Chondrocyte (in vitro differentiated cells): ENCODE measurements at regions not wholly inside any gene's neighbourhood (a gene's known extent, or its start where the extent isn't known, plus 50 kb on each side); places are given as distances from the start of the nearest gene placed in this dataset.

Experiments used
- DNase-seq: peaks from one replicate; pipeline ENCODE4 v3.0.0; 2021; ENCODE audit warnings: mixed read lengths, low spot score
- H3K27ac Mint-ChIP-seq: one replicate; pipeline ENCODE4 v1.8.0; 2021; ENCODE audit warnings: mild to moderate bottlenecking, moderate library complexity, mixed read lengths; ENCODE audit not compliant: unreplicated experiment
- H3K27me3 Mint-ChIP-seq: 2 replicates; pipeline ENCODE4 v1.8.0; 2021; ENCODE audit warnings: low read depth, mixed read lengths
- H3K36me3 Mint-ChIP-seq: 2 replicates; pipeline ENCODE4 v1.8.0; 2021; ENCODE audit warnings: low read depth, mixed read lengths
- H3K4me1 Mint-ChIP-seq: 2 replicates; pipeline ENCODE4 v1.8.0; 2021; ENCODE audit warnings: low read depth, mild to moderate bottlenecking, mixed read lengths
- H3K4me3 Mint-ChIP-seq: one replicate; pipeline ENCODE4 v1.8.0; 2021; ENCODE audit warnings: mild to moderate bottlenecking, moderate library complexity, mixed read lengths; ENCODE audit not compliant: unreplicated experiment
- H3K9me3 Mint-ChIP-seq: 2 replicates; pipeline ENCODE4 v1.8.0; 2021; ENCODE audit warnings: low read depth, mixed read lengths
- TF ChIP-seq, protein P1 (sequence below): fragments of 200-600 bp; sonication (generic); IDR thresholded peaks from 2 replicates; pipeline ENCODE4 v1.5.0; 2021; ENCODE audit warnings: antibody characterized with exemption, mild to moderate bottlenecking, moderate library complexity

DNA sequence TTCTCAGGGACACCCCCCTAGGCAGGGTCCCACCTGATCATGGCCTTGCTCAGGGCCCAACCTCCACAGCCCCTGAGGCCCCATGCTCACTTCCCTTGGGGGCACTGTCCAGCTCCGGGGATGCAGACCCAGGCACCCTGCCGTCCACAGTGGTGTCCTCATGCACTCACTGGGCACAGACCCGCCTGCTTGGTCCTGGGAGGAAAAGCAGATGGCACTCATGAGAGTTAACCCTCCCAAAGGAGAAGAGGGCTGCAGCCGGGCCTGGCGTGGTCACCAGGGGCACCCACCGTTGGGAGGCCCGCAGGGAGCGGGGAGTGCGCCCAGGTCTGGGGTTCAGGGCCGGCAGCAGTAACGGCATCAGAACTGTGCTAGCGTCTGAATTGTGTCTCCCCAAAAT lies 1270.9 kb downstream of the BRD1 start:
- H3K36me3 Mint-ChIP-seq = no peaks in the 10 kb centered on the region
- no peak overlapping the region for H3K4me3 Mint-ChIP-seq
- H3K9me3 Mint-ChIP-seq = no peaks in the 10 kb centered on the region
- no peak overlapping the region for H3K27ac Mint-ChIP-seq
- DNase-seq = no peak
- TF ChIP-seq, protein P1, sequence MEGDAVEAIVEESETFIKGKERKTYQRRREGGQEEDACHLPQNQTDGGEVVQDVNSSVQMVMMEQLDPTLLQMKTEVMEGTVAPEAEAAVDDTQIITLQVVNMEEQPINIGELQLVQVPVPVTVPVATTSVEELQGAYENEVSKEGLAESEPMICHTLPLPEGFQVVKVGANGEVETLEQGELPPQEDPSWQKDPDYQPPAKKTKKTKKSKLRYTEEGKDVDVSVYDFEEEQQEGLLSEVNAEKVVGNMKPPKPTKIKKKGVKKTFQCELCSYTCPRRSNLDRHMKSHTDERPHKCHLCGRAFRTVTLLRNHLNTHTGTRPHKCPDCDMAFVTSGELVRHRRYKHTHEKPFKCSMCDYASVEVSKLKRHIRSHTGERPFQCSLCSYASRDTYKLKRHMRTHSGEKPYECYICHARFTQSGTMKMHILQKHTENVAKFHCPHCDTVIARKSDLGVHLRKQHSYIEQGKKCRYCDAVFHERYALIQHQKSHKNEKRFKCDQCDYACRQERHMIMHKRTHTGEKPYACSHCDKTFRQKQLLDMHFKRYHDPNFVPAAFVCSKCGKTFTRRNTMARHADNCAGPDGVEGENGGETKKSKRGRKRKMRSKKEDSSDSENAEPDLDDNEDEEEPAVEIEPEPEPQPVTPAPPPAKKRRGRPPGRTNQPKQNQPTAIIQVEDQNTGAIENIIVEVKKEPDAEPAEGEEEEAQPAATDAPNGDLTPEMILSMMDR = no peak
- H3K27me3 Mint-ChIP-seq = no peaks in the 10 kb centered on the region
- H3K4me1 Mint-ChIP-seq = no peaks in the 10 kb centered on the region

DNA sequence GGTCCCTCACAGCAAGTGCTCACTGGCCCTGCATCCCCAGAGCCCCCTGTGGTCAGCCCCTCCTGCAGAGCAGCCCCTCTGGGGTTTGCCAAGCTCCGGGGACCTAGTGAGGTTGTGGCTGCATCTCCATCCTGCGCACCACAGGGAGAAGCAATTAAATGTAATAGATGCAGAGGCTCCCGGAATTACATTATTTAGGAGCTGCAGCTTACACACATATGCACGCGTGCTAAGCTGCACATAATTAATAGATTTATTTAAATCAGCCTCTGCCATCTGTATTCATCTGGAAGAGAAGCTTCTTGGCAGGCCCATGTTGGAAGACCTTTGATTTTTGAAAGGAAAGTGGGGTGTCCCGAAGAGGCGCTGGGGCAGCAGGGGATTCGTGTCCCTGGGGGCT lies 1271.5 kb downstream of the BRD1 start:
- Mint-ChIP-seq H3K36me3 (no peaks in the 10 kb centered on the region), H3K9me3 (no peaks in the 10 kb centered on the region), H3K4me1 (no peaks in the 10 kb centered on the region), H3K27ac (no peak overlapping the region), H3K27me3 (no peaks in the 10 kb centered on the region), H3K4me3 (no peak overlapping the region)
- no peak for DNase-seq
- TF ChIP-seq, protein P1 = no peak

DNA sequence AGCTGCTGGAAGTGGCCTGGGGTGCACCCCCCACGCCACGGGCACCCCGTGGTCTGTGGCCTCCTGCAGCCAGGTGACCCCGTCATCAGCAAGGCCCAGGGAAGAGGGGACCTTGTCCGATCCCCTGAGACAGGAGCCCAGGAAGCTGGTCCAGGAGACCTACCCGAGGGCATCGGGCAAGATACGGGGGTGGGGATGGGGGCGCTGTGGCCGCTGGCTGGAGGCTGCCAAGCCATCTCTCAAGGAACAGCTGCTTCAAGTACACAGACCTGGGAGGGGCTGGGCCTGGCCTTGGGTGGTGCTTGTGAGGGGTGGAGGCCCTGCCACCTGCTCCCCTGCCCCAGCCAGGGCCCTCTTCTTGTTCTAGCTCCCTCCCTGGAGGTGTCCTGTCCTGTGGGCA lies 1272.1 kb downstream of the BRD1 start:
- TF ChIP-seq, protein P1 = no peak
- no peaks in the 10 kb centered on the region for H3K36me3 Mint-ChIP-seq
- H3K4me3 Mint-ChIP-seq = no peak overlapping the region
- H3K27me3 Mint-ChIP-seq = no peaks in the 10 kb centered on the region
- no peaks in the 10 kb centered on the region for H3K9me3 Mint-ChIP-seq
- H3K4me1 Mint-ChIP-seq = no peaks in the 10 kb centered on the region
- no peak for DNase-seq
- no peak overlapping the region for H3K27ac Mint-ChIP-seq

DNA sequence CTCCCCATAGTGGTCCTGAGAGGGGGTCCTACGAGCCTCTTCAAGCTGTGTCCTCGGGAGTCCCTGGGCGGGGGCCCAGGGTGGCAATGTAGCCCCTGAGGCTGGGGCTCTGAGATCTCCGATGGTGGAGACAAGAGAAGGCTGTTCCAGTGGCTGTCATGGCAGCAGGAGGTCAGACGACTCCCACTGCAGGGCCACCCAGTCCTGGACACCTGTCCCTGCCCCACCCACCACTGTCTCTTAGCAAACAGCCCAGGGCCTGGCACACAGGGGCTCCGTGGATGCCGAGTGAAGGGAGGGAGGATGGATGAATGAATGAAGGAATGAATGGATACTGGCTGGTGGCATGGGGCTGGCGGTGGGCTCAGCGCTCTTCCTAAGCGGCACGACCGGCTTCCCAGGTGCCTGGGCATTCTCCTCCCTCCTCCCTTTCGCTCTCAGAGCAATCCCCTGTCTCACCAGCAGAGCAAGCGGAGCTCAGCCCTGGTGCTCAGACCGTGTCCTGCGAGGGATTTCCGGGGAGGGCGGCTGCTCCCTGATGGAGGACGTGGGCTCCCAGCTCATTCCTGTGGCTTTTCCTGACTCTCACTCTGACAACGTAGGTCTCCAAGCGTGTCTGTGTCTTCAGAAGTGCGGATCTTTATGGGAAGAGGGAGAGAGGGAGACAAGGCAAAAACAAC lies 1272.6 kb downstream of the BRD1 start:
- TF ChIP-seq, protein P1 = peak; percentile 22
- Mint-ChIP-seq H3K9me3 (no peaks in the 10 kb centered on the region), H3K4me3 (no peak overlapping the region), H3K27me3 (no peaks in the 10 kb centered on the region), H3K4me1 (no peaks in the 10 kb centered on the region), H3K36me3 (no peaks in the 10 kb centered on the region), H3K27ac (no peak overlapping the region)
- no peak for DNase-seq

DNA sequence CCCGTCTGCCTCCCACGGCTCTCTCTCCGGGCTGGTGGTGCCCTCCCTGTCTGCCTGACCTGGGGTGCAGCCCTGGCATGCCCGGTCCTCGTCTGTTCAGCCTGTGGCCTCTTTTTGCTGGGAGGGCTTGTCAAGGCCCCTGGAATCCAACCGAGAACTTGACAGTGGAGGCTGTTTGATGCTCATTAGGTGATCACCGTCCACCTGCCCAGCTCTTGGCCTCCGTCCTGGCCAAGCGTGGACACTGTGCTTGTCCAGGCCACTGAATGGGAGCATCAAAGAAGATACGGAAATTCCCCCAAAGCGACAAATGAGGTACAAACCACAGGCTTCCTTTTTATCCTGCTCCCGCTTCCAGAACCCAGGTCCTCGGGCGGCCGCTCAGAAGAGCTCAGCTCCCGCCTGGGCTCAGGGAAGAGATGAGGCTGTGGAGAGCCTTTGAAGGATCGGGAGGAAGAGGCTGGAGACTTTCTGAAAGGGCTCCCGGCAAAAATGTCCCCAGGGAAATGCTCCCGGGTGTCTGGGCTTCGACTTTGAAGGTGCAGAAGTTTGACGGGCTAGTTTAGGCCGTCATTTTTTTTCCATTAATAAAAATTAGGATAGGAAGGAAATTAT lies 1273.9 kb downstream of the BRD1 start:
- Mint-ChIP-seq H3K9me3 (no peaks in the 10 kb centered on the region), H3K27ac (no peak overlapping the region), H3K4me3 (no peak overlapping the region), H3K36me3 (no peaks in the 10 kb centered on the region), H3K27me3 (no peaks in the 10 kb centered on the region), H3K4me1 (no peaks in the 10 kb centered on the region)
- DNase-seq = no peak
- TF ChIP-seq, protein P1 = no peak
